ENCODE measurements at regions not wholly inside any gene's neighbourhood (a gene's known extent, or its start where the extent isn't known, plus 50 kb on each side); places are given as distances from the start of the nearest gene placed in this dataset.

DNA sequence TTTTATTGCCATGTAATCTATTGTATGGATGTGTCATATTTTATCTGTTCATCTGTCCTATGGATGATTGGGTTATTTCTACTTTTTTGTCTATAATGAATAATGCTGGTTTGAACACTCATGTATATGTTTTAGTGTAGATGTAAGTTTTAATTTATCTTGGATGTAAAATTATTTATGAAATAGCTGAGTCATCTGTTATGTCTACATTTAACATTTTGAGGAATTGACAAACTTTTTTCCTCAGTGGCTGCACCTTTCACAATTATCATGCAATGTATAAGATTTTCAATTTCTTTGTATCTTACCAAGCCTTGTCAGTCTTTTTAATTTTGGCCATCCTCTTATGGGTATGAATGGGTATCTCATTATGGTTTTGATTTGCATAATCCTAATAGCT is 666.4 kb downstream of the DIPK2A start (continued):
- TF ChIP-seq, protein P1, sequence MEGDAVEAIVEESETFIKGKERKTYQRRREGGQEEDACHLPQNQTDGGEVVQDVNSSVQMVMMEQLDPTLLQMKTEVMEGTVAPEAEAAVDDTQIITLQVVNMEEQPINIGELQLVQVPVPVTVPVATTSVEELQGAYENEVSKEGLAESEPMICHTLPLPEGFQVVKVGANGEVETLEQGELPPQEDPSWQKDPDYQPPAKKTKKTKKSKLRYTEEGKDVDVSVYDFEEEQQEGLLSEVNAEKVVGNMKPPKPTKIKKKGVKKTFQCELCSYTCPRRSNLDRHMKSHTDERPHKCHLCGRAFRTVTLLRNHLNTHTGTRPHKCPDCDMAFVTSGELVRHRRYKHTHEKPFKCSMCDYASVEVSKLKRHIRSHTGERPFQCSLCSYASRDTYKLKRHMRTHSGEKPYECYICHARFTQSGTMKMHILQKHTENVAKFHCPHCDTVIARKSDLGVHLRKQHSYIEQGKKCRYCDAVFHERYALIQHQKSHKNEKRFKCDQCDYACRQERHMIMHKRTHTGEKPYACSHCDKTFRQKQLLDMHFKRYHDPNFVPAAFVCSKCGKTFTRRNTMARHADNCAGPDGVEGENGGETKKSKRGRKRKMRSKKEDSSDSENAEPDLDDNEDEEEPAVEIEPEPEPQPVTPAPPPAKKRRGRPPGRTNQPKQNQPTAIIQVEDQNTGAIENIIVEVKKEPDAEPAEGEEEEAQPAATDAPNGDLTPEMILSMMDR (conservative IDR thresholded peaks at IDR 0.05; ENCODE audit: low read depth in 2 of 2), result no peak
- no peak for TF ChIP-seq EZH2phosphoT487 (IDR thresholded peaks at IDR 0.05; ENCODE audit: unreplicated experiment)
- TF ChIP-seq ETS1 (IDR thresholded peaks at IDR 0.05), result no peak
- no peak for TF ChIP-seq NANOG (IDR thresholded peaks at IDR 0.05; ENCODE audit: borderline replicate concordance)
- TF ChIP-seq, protein P2, sequence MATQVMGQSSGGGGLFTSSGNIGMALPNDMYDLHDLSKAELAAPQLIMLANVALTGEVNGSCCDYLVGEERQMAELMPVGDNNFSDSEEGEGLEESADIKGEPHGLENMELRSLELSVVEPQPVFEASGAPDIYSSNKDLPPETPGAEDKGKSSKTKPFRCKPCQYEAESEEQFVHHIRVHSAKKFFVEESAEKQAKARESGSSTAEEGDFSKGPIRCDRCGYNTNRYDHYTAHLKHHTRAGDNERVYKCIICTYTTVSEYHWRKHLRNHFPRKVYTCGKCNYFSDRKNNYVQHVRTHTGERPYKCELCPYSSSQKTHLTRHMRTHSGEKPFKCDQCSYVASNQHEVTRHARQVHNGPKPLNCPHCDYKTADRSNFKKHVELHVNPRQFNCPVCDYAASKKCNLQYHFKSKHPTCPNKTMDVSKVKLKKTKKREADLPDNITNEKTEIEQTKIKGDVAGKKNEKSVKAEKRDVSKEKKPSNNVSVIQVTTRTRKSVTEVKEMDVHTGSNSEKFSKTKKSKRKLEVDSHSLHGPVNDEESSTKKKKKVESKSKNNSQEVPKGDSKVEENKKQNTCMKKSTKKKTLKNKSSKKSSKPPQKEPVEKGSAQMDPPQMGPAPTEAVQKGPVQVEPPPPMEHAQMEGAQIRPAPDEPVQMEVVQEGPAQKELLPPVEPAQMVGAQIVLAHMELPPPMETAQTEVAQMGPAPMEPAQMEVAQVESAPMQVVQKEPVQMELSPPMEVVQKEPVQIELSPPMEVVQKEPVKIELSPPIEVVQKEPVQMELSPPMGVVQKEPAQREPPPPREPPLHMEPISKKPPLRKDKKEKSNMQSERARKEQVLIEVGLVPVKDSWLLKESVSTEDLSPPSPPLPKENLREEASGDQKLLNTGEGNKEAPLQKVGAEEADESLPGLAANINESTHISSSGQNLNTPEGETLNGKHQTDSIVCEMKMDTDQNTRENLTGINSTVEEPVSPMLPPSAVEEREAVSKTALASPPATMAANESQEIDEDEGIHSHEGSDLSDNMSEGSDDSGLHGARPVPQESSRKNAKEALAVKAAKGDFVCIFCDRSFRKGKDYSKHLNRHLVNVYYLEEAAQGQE (IDR thresholded peaks at IDR 0.05; ENCODE audit: unreplicated experiment), result no peak
- no peak for TF ChIP-seq ZNF331 (CRISPR knock-in tag; IDR thresholded peaks at IDR 0.05; ENCODE audit: low read depth)
- no peak for TF ChIP-seq ZNF114 (CRISPR knock-in tag; IDR thresholded peaks at IDR 0.05)

GRCh38 chr3:144643771-144644198 is 672.2 kb downstream of the DIPK2A start:
- no peak overlapping the region for H3K4me2 ChIP-seq
- Mint-ChIP-seq H3K4me1 (peaks cover 9% of the 10 kb centered on the region), H3K27me3 (ENCODE audit: insufficient read depth, low read depth, poor library complexity) (no peaks in the 10 kb centered on the region), H3K27ac (peak overlapping the region; percentile 7; the same call in 1 of the 2 replicates), H3K36me3 (ENCODE audit: low read depth) (no peaks in the 10 kb centered on the region; the same call in 2 of the 3 replicates), H3K4me3 (no peak overlapping the region), H3K9me3 (no peaks in the 10 kb centered on the region)
- 0 out of 2 replicates have a peak, but pooled peaks cover 4% of the 10 kb centered on the region for H3K9me2 ChIP-seq (ENCODE audit: insufficient read depth)
- H3F3A ChIP-seq (replicated peaks; ENCODE audit: low read depth), result no peaks in the 10 kb centered on the region
- H3K4me3 ChIP-seq, result no peak overlapping the region
- H4K20me1 ChIP-seq (replicated peaks; ENCODE audit: insufficient read depth), result no peaks in the 10 kb centered on the region
- H3K4me1 ChIP-seq (ENCODE audit: insufficient read depth), result peaks cover 12% of the 10 kb centered on the region; the same call in 1 of the 2 replicates
- H3K27ac ChIP-seq (ENCODE audit: low read depth), result no peak overlapping the region
- DNase-seq (ENCODE audit: low spot score) (no peak), ATAC-seq (peak; percentile 37; the same call in 1 of the 3 replicates)
- no peaks in the 10 kb centered on the region for H3K27me3 ChIP-seq (ENCODE audit: insufficient read depth)
- H3K79me2 ChIP-seq (replicated peaks; ENCODE audit: insufficient read depth), result no peaks in the 10 kb centered on the region
- TF ChIP-seq, protein P3, sequence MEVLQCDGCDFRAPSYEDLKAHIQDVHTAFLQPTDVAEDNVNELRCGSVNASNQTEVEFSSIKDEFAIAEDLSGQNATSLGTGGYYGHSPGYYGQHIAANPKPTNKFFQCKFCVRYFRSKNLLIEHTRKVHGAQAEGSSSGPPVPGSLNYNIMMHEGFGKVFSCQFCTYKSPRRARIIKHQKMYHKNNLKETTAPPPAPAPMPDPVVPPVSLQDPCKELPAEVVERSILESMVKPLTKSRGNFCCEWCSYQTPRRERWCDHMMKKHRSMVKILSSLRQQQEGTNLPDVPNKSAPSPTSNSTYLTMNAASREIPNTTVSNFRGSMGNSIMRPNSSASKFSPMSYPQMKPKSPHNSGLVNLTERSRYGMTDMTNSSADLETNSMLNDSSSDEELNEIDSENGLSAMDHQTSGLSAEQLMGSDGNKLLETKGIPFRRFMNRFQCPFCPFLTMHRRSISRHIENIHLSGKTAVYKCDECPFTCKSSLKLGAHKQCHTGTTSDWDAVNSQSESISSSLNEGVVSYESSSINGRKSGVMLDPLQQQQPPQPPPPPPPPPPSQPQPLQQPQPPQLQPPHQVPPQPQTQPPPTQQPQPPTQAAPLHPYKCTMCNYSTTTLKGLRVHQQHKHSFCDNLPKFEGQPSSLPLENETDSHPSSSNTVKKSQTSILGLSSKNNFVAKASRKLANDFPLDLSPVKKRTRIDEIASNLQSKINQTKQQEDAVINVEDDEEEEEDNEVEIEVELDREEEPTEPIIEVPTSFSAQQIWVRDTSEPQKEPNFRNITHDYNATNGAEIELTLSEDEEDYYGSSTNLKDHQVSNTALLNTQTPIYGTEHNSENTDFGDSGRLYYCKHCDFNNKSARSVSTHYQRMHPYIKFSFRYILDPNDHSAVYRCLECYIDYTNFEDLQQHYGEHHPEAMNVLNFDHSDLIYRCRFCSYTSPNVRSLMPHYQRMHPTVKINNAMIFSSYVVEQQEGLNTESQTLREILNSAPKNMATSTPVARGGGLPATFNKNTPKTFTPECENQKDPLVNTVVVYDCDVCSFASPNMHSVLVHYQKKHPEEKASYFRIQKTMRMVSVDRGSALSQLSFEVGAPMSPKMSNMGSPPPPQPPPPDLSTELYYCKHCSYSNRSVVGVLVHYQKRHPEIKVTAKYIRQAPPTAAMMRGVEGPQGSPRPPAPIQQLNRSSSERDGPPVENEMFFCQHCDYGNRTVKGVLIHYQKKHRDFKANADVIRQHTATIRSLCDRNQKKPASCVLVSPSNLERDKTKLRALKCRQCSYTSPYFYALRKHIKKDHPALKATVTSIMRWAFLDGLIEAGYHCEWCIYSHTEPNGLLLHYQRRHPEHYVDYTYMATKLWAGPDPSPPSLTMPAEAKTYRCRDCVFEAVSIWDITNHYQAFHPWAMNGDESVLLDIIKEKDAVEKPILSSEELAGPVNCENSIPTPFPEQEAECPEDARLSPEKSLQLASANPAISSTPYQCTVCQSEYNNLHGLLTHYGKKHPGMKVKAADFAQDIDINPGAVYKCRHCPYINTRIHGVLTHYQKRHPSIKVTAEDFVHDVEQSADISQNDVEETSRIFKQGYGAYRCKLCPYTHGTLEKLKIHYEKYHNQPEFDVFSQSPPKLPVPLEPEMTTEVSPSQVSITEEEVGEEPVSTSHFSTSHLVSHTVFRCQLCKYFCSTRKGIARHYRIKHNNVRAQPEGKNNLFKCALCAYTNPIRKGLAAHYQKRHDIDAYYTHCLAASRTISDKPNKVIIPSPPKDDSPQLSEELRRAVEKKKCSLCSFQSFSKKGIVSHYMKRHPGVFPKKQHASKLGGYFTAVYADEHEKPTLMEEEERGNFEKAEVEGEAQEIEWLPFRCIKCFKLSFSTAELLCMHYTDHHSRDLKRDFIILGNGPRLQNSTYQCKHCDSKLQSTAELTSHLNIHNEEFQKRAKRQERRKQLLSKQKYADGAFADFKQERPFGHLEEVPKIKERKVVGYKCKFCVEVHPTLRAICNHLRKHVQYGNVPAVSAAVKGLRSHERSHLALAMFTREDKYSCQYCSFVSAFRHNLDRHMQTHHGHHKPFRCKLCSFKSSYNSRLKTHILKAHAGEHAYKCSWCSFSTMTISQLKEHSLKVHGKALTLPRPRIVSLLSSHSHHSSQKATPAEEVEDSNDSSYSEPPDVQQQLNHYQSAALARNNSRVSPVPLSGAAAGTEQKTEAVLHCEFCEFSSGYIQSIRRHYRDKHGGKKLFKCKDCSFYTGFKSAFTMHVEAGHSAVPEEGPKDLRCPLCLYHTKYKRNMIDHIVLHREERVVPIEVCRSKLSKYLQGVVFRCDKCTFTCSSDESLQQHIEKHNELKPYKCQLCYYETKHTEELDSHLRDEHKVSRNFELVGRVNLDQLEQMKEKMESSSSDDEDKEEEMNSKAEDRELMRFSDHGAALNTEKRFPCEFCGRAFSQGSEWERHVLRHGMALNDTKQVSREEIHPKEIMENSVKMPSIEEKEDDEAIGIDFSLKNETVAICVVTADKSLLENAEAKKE (CRISPR knock-in tag; IDR thresholded peaks at IDR 0.05), result no peak
- no peaks in the 10 kb centered on the region for H3K36me3 ChIP-seq (ENCODE audit: insufficient read depth)
- H2AFZ ChIP-seq, result peak overlapping the region; percentile 39; the same call in 1 of the 2 replicates
